K562 (cell line): ENCODE measurements at regions not wholly inside any gene's neighbourhood (a gene's known extent, or its start where the extent isn't known, plus 50 kb on each side); places are given as distances from the start of the nearest gene placed in this dataset.

Source experiments
- YY1 ChIP-seq, 3 experiments: IDR thresholded peaks; 2 replicates each; pipeline ENCODE4 v1.6.1; 2011; ENCODE audit warnings: low read length in 2 of 3, mild to moderate bottlenecking in 2 of 3, moderate library complexity in 2 of 3, borderline replicate concordance in 1 of 3, control low read depth in 1 of 3, low read depth in 1 of 3; ENCODE audit not compliant: insufficient read depth in 3 of 3, insufficient replicate concordance in 2 of 3, control insufficient read depth in 1 of 3, insufficient read length in 1 of 3; ENCODE audit errors: extremely low read depth in 1 of 3
- ZSCAN29 ChIP-seq: fragments of 450-650 bp; IDR thresholded peaks from 2 replicates; pipeline ENCODE4 v1.6.1; 2017

- TF ChIP-seq ZSCAN29 (no peak), YY1 (IDR thresholded peaks at IDR 0.05; ENCODE audit: borderline replicate concordance in 1 of 3, control insufficient read depth in 1 of 3, extremely low read depth in 1 of 3, insufficient read depth in 3 of 3, insufficient read length in 1 of 3, insufficient replicate concordance in 2 of 3, low read depth in 1 of 3, low read length in 2 of 3) (no peak)
Observed at GRCh38 chr7:109354552-109354951, 784.9 kb downstream of the DNAJB9 start.
